ENCODE measurements at regions not wholly inside any gene's neighbourhood (a gene's known extent, or its start where the extent isn't known, plus 50 kb on each side); places are given as distances from the start of the nearest gene placed in this dataset.

DNA sequence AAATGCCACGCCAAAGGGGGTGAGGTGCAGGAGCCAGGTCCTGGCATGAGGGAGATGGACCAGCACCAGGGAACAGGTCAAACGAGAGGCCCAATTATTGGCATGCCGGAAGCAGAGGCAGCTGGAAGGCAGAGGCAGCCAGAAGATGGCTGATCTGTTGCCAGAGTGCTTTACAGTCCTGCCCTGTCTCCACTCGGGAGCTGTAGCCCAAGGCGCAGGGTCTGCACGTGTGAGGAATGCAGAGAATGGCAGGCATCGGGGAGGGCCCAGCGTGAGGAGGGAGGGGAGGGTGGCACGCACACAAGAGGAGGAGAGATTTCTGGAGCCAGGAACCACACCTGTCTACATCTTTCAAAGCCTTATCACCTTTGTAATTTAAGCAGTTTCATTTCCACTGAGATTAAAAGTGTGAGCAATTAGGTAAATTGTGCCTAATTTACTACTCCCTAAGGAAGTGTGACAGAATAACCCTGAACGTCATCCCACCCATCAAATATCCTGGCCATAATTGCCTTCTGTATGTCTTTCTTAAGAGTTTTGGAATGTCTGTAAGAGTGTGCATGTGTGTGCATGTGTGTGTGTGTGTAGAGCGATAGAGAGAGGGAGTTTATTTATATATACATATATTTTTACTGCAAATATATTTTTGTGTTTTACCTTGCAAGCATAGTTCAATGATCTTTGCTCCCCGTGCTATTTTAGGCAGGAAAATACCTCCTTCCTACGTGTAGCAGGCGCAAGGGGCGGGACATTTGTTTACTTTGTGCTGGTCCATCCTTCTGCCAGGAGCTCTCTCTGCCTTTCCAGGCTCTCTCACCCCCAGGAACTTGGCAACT, 125.5 kb upstream of the SERBP1 start:
- intact Hi-C loops (cut with DNase I): loop anchor here (1.0 to 5.0 kb wide), 2 partner anchors 18 to 202 kb away; no protein-coding TSS in a partner anchor
- no peak for DNase-seq (ENCODE audit: low spot score)

- no peak for DNase-seq (ENCODE audit: low spot score)
- intact Hi-C loops (cut with DNase I): loop anchor here (1.0 to 5.0 kb wide), 2 partner anchors 19 to 201 kb away; no protein-coding TSS in a partner anchor
Measured at GRCh38 chr1:67556297-67556900, 126.2 kb upstream of the SERBP1 start.

- no peak for DNase-seq (ENCODE audit: low spot score)
- intact Hi-C loops (cut with DNase I): loop anchor here in 1 of 2 donors (5.0 kb wide), 1 partner anchor 199 kb away; no protein-coding TSS in a partner anchor
Measured at GRCh38 chr1:67557696-67558448, 127.1 kb upstream of the GADD45A start.

DNA sequence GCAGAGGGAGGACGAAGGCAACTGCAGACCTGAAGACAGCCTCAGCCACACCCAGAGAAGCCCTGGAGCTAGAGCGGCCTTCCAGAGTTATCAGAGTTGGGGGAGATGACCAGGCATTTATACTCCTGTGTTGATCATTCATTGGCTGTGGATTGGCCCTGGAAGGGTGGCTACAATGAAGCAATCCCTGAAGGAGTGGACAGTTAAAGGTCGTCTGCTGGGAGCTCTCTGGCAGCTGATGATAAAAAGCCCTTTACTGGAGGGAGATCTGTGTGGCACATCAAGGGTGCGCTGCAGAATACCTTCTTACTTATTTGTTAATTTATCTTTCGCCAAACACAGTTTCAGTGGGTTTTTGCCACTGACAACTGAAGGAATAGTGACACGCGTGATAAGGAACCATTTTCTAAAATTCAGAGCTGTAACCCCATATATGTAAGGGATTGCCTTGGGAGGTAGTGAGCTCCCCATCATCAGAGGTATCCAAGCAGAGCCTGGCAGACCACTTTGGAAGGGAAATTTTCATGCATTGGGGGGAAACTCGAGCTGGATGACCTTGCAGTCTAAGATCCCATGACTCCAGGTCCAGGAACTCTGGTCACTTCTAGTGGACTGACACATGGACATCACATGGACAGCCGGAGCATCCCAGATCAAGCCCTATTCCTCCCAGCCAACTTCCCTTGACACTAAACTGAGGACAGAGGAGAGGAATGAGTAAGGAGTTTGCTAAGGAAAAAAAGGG, 126.4 kb upstream of the GADD45A start:
- intact Hi-C loops (cut with DNase I): loop anchor here in 1 of 2 donors (5.0 kb wide), 1 partner anchor 199 kb away; no protein-coding TSS in a partner anchor
- DNase-seq (ENCODE audit: low spot score): no peak

- intact Hi-C loops (cut with DNase I): loop anchor here in 1 of 2 donors (5.0 kb wide), 1 partner anchor 198 kb away; no protein-coding TSS in a partner anchor
- DNase-seq (ENCODE audit: low spot score): peak; percentile 96
Measured at GRCh38 chr1:67559222-67559700, 125.7 kb upstream of the GADD45A start.

- DNase-seq (ENCODE audit: low spot score): no peak
- intact Hi-C loops (cut with DNase I): loop anchor here in 1 of 2 donors (10.0 kb wide), 2 partner anchors 124 to 274 kb away; partner anchors contain the start of genes GADD45A and GNG12
Measured at GRCh38 chr1:67560580-67561255, 124.3 kb upstream of the GADD45A start.

- intact Hi-C loops (cut with DNase I): loop anchor here in 1 of 2 donors (10.0 kb wide), 2 partner anchors 123 to 273 kb away; partner anchors contain the start of genes GADD45A and GNG12
- DNase-seq (ENCODE audit: low spot score): peak; percentile 96
Measured at GRCh38 chr1:67561704-67562113, 123.3 kb upstream of the GADD45A start.

- no peak for DNase-seq (ENCODE audit: low spot score)
- intact Hi-C loops (cut with DNase I): loop anchor here in 1 of 2 donors (10.0 kb wide), 2 partner anchors 121 to 271 kb away; partner anchors contain the start of genes GADD45A and GNG12
Measured at GRCh38 chr1:67563684-67564083, 121.3 kb upstream of the GADD45A start.

GRCh38 chr1:67564193-67564592, 120.8 kb upstream of the GADD45A start:
- peak; percentile 89 for DNase-seq (ENCODE audit: low spot score)
- intact Hi-C loops (cut with DNase I): loop anchor here in 1 of 2 donors (10.0 kb wide), 2 partner anchors 121 to 271 kb away; partner anchors contain the start of genes GADD45A and GNG12

GRCh38 chr1:67566803-67567377, 118.1 kb upstream of the GADD45A start:
- no peak for DNase-seq (ENCODE audit: low spot score)
- intact Hi-C loops (cut with DNase I): loop anchor here in 1 of 2 donors (10.0 kb wide), 2 partner anchors 118 to 268 kb away; partner anchors contain the start of genes GADD45A and GNG12

- intact Hi-C loops (cut with DNase I): loop anchor here in 1 of 2 donors (5.0 kb wide), 1 partner anchor 72 kb away; no protein-coding TSS in a partner anchor
- no peak for DNase-seq (ENCODE audit: low spot score)
Measured at GRCh38 chr1:67570486-67571143, 114.4 kb upstream of the GADD45A start.

- intact Hi-C loops (cut with DNase I): loop anchor here in 1 of 2 donors (5.0 kb wide), 1 partner anchor 71 kb away; no protein-coding TSS in a partner anchor
- DNase-seq (ENCODE audit: low spot score): no peak
Measured at GRCh38 chr1:67571406-67571805, 113.6 kb upstream of the GADD45A start.

DNA sequence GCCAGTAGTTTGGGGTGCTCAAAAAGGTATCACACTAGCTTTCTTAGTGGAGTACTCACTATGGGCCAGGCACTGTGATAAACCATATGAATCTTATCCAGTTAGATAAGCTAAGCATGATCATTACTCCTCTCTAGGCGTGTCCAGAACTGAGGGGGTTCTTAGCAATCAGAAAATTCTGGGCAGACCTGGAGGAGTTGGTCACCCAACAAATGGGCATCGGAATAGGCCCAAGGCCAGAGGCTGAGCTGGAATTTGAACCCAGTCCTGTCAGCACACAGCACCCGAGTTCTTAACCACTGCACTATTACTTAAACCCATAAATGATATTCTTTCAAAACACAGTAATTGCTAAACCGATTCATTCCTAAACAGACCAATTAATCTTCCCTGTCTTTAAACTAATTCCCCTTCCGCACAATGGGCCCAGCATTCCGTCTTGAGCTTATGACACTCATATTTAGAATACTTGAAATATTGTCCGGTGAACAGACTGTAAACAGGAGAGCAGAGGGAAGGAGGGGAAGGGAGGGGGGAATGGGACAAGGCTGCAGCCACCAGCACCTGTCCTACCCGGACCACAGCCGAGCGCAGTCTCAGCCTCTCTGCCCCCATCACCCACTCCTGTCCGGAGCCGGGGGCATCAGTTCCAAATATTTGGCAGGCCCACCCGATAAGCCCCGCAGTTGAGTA, 113.0 kb upstream of the GADD45A start:
- intact Hi-C loops (cut with DNase I): loop anchor here in 1 of 2 donors (5.0 kb wide), 1 partner anchor 70 kb away; no protein-coding TSS in a partner anchor
- no peak for DNase-seq (ENCODE audit: low spot score)

DNA sequence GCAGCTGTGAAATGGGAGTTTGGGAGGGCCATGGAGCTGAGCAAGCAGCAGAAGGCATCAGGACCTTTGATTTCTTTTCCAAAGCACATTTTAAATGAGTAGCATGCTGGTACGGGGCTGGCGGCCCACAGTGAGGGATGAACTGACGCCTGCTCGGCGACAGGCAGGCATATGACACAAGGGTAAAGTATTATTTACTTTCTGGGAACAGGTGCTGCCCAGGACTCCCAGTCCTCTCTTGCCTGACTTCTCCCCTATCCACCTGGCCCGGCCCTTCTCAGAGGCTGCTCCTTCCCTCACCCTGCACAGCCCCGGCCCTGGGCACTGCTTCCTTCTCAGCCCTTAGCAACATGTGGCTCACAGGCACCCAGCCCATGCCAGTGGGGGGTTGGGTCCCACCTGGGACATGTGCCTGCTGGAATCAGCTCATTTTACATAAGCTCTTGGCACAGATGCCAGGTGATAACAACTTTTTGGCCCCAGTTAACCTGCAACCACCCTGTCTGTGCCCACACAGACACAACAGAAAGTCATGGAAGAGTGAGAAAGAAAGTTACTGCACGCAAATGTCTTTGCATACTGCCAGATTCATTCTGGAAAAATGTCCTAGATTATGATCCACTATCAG, 112.3 kb upstream of the GADD45A start:
- intact Hi-C loops (cut with DNase I): loop anchor here in 1 of 2 donors (5.0 kb wide), 1 partner anchor 70 kb away; no protein-coding TSS in a partner anchor
- DNase-seq (ENCODE audit: low spot score): no peak

GRCh38 chr1:67573311-67573872, 111.6 kb upstream of the GADD45A start:
- intact Hi-C loops (cut with DNase I): loop anchor here in 1 of 2 donors (5.0 kb wide), 1 partner anchor 69 kb away; no protein-coding TSS in a partner anchor
- DNase-seq (ENCODE audit: low spot score): no peak
